Left renal cortex interstitium (tissue), 4 donors: ENCODE measurements at regions not wholly inside any gene's neighbourhood (a gene's known extent, or its start where the extent isn't known, plus 50 kb on each side); places are given as distances from the start of the nearest gene placed in this dataset.

Experiments
- DNase-seq, 4 donors: peaks; one replicate each; pipeline ENCODE4 v3.0.0-alpha.2; 2013; ENCODE audit warnings: low read depth in 4 of 4, low spot score in 2 of 4, missing footprints in 1 of 4

DNA sequence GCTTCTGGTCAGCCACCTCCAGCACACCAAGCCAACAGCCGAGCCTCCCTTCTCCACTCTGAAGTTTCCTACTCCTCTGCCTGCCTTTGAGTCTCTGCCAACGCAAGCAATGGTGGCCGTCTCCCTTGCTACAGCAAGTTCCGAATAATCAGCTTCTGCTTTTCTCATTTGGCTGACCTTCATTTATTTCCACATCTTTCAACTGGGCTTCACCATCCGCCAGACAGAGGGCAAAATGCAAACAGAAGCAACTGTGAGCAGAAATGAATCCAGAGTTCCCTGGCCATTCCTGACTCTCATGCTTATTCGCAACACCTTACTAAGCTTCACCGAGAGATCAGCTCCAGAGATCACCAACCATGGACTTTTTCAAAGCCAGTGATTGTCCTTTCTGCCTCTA, 621.0 kb downstream of the NPHP4 start:
- DNase-seq, result no peak

DNA sequence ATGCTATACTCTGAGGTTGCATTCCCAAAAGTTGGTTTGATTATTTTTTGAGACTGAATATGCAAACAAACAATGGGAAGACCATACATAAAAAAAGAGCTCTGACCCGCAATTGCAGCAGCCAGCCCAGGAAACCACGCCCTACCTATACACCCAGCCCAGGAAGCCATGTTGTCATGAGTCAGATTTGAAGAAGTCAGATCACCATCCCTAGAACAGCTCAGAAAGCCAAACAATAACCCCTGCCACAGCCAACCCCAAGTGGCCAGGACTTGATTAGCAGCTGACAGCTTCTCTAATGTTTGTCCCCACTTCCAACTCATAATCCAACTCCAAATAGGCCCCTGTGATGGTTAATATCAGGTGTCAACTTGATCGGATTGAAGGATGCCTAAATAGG, 621.9 kb downstream of the NPHP4 start:
- DNase-seq, result no peak

DNA sequence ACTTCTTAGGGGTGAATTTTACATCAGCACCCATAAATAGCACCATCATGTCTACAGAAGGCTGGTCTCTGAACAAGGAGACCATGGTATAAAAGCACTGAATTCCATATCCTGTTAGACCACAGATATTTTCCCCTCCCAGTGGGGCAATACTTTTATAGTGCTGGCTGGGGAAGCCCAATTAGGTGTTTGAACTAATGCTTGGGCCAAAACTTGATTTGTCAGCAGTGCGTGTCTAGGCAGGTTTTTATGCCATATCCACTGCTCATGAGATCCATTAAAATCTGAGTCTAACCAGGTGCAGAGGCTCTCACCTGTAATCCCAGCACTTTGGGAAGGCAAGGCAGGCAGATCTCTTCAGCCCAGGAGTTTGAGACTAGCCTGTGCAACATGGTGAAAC, 623.0 kb downstream of the NPHP4 start:
- DNase-seq, result no peak

DNA sequence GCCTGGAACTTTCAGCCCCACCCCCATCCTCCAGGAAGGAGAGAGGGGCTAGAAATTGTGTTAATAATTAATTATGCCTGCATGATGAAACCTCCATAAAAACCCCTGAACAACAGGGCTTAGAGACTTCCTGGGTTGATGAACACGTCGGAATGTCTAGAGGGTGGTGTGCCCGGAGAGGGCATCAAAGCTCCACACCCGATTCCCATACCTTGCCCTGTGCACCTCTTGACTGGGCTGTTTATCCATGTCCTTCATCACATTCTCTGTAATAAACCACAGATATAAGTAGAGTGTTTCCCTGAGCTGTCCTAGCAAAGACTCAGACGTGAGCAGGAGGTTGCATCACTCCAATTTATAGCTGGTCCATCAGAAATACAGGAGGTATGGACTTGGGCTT, 624.0 kb downstream of the NPHP4 start:
- DNase-seq, result no peak

DNA sequence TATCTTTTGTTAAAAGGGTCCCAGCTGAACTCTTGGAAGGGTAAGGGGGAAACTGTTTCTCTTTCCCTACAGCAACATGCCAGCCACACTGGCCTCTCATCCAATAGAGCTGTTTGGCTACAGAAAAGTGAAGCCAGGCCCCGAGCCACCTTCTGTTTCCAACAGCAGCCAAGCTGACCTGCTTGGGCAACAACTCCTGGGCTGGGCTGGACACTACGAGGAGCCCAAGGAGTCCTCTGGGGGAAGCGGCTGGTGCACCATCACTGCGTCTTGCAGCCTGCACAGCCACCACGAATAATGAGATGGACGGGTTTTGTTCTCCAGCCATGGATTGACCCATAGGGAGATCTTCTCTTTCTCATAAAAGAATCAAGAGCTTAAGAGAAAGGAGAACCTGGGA, 624.9 kb downstream of the NPHP4 start:
- DNase-seq, result no peak

DNA sequence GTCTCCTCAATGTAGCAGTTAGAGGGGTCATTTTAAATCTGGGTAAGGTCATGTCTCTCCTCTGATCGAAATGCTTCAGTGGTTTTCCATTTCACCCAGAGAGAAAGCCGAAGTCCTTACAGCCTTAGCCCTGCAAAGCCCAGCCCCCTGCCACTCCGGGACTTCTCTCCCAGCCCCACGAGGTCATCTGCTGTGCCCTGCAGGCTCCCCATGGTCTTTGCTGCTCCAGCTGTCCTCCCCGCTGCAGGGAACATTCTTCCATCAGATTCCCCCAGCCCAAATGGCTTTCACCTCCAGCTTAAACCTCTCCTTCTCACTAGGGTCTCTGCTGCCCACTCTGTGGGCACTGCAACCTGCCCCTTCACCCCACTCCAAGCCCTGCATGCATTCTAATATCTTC, 626.5 kb downstream of the NPHP4 start:
- DNase-seq, result no peak

DNA sequence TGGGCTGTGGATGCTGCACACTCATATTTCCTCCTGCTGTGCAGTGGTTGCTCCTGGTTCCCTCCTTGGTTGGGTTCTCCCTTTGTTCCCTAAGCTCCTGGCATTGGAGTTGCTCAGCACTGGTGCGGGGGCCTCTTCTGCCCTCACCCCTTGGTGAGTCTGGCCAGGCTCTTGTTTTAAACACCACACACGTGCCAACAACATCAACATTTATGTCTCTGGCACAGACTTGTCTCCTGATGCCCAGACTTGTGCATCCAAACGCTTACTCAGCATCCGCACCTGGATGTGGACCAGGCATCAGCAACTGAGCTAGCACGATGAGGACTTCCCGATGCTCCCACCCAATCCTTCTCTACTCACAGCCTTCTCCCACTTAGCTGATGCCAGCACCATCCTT, 627.6 kb downstream of the NPHP4 start:
- no peak for DNase-seq

DNA sequence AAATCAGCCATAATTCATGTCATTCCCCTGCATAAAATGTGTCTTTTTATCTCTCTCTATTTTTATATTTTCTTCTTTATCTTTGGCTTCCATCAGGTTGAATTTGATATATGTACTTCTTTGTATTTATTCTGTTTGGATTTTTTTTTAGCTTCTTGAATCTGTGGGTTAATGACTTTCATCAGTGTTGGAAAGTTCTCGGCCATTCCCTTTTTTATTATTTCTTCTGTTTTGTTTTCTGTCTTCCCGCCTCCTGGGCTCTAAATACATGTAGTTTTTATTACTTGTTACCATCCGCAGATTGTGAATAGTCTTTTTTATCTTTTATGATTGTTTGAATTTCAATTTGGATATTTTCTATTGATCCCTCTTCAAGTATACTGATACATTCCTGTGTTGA, 637.5 kb downstream of the NPHP4 start:
- DNase-seq, result no peak

DNA sequence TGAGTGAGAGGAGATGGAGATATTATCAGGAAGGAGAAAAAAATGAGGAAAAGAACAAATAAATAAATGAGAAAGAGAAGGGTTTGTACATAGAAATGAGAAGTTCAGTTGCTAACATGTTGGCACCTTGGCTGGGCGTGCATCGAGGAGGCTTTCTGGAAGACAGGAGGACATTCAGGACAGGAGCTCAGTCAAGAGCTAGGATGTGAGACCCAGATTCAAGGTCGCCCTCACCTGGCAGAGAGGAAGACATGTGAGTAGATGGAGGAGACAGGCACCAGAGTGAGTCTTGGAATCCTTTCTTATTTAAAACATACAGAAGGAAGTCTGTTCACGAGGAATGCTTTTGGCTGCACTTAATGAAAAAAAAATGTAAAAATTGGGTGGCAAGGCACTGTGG, 640.9 kb downstream of the NPHP4 start:
- no peak for DNase-seq

DNA sequence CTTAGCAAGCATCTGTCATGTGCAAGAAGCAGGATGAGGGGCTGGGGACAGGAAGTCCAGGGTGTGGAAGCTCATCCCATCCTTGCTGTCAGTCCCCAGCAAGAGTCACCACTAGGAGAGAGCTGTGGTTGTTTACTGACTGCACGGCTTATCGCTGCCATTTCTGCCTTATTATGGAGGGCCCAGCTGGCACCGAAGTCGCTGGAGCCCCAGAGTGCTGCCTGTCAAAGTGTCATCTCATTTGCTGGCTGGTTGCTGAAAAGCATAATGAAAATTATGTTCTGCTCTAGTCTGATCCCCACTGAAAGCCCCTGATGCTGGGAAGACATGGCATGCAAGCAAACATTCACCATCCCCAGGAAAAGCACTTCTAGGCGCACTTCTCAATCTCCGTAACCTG, 642.7 kb downstream of the NPHP4 start:
- DNase-seq, result no peak

DNA sequence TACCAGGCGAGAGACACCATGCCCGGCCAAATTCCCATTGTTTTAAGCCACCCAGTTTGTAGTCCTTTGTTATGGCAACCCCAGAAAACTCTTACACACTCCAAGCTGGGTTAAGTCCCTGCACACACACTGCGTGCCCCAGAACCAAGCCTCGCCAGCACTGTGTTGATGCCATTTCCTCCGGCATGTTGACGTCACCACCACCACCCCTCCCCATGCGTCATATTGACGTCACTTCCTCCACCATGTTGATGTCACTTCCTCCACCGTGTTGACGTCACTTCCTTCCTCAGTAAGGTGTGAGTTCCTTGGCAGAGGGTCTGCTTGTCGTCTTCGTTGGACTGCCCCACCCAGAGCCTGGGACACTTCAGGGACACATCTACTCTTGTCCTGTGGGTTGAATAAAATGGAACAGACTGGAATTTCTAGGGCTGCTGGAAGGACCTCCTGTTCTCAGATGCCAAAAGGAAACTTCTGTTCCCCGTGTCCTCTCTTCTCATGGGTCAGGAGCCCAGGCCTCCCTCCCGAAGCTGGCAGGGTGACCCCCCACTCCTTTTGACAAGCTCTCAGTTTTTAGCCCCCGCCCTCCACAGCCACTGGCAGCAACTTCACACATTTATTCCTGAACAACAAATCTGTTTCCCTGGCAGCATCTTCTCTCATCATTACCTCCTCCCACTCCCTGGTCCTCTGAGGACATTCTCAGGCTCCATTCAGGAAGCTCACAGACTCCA, 643.3 kb downstream of the NPHP4 start:
- DNase-seq, result no peak

DNA sequence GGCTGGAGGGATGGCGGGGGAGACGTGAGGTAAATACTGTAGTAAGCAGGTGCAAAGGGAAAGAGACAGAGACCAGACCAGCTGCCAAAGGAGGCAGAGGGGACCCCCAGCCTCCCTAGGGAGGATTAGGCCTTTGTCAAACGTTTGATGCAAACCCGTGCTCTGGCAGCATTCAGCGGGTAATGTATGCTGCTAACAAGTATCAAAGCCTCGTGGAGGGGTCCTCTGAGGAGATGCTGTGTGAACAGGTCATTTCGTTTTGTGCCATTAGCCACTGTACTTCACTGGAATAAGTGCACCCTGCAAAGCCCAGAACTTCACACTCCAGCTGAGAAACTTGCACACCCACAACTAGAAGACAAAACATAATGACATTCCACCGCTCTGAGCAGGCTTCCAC, 644.5 kb downstream of the NPHP4 start:
- DNase-seq, result no peak

DNA sequence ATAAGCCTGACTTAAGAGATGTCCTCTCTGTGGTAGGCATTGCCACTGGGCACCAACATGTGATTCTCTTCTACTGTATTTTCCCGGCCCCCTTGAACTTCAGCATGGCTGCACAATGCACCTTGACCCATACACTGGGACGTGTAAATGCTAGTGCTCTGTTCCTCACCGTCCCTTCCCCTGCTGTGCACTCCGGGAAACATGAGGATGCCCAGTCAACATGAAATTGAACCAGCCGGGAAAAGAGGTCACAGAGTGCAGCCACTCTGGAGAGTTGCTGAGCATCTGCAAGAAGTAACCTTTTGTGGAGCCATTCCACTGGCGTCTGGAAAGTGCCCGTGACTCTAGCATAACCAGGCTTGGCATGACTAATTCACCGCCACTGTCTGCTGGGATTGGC, 646.7 kb downstream of the NPHP4 start:
- no peak for DNase-seq

DNA sequence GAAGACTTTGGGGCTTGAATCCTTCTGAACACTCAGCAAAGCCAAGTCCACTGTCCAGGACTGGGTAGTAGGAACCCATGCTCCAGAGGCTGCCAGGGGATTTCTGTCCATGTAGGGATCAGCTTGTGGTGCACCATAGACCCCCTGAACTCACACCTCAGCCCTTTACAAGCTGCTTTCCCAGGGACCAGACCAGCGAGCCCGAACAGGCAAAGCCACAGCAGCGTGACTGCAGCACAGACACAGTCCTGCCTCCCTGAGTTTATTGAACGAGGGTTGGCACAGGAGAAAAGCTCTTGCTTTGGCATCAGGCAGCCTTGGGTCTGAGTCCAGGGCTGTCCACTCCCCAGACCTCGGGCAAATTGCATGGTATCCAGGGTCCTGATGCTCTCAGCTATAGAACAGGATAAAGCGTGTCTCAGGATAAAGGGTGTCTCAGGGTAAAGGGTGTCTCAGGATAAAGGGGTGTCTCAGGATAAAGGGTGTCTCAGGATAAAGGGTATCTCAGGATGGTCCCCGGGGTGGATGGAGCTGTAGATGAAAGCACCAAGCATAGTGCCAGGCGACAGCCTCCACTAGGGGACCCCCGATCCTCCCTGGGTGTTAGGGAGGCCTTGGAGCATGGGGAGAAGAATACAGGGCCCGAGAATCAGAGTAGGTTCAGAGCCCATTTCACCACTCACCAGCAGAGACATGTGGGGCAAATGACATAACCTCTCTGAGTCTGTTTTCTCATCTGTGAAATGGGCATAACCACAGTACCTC, 648.8 kb downstream of the NPHP4 start:
- DNase-seq, result no peak

DNA sequence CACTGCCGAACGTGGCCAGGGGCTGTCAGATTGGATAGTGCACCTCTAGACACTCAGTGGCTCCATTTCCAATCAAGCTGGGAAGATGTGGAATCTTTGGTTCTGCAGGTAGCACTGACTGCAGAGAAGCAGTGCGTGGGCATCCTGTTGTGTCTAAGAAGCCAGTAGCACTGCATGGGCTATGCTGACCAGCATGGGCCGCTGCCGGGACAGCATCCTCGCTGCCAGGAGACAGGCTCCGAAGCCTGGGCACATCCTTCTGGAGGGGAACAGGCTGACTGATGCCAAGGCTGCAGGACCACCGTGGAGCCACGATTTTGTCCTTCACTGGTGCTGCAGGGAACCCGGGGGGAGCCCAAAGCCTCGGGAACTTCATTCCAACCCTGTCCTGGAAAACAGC, 649.4 kb downstream of the NPHP4 start:
- no peak for DNase-seq

DNA sequence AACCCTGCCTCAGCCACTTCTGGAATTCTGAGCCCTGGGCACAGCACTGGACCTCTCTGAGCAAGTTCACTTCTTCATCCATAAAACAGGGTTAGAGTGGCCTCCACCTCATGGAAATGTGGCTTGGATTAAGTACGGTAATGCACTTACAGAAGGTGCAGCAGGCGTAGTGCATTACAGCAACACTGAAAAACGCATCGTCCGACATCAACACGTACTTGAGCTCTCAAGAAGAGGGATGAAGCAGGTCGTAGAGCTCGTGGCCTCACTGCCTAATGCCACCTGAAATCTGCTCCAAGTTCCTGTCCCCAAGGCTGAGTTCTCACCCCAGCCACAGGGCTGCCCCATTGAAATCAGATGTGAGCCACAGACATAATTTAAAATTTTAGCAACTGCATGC, 650.1 kb downstream of the NPHP4 start:
- no peak for DNase-seq

DNA sequence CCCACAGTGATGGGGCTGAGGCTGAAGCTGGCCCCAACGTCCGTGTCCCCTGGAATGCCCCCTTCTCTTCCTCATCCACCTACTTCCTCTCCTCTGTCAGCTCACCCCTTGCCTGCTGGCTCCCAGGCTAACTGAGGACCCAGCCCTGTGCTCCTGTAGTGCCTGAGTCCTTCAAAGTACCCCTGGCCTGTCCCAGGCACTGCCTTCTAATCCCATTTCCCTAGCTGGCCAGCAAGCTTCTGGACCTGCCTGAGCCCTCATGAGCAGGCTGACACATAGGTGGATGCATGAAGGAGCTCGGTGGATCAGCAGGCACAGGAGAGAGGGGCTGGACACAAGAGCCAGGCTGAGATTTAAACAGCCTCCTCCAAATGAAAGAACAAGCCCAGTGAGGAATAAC, 650.8 kb downstream of the NPHP4 start:
- DNase-seq, result no peak

DNA sequence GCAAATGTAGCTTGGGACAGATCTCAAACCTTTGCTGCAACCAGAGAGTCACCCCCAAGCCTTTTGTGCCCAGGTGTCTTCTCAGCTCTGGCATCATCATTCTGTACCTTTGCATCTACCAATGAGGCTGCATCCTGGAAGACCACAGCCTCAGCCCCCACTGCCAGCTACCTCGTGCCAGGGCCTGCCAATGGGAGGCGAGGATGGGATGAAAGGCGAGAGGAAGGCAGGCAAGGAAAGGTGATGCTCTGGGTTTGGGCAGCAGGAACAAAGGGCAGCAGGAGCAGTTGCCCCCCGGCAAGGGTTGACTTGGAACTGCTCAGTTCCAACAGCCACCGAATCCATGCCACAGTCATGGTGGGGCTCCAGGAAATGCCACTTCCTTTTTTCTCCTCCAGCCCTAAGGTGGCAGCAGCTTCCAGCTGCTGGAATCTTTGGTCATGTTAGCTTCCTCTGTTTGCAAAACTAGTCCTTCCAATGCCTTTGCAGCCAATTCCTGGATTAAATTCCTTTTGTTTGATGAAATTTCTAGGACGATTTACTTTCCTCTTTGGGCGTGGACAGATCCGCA, 651.6 kb downstream of the NPHP4 start:
- DNase-seq, result no peak

DNA sequence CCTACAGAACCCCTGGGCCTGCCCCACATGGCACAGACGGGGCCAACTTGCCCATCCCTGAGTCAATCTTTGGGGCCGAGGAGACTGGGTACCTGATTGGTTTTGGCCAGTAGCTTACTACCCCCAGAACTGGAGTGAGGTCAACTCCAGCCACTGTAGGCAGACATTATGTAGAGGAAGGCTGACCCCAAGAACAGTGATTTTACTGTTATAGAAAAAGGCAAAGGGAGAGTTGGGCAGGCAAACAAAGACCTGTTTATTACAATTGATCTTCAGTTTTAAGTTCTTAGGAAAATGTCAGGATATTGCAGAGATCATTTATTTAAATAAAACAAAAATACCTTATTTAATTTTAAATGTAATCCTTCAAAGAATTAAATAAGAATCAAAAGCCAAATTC, 653.8 kb downstream of the NPHP4 start:
- DNase-seq, result no peak

DNA sequence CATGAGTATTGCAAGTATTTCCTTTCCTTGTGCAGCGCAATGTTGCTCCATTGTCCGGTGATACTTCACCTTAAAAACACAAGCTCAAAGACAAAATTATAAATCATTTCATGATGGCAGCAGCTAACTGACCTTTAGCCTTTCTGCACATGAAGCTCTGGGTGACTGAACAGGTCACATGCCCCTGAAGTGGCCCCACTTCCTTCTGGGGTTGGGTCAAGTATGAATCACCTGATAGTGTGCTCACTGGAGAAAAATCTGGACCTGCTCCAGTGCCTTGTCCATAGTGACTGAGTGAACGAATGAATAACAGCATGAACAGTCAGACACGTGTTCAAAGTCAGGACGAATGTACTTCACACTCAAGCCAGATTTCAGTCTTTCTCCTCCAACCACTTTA, 658.9 kb downstream of the NPHP4 start:
- DNase-seq, result no peak

DNA sequence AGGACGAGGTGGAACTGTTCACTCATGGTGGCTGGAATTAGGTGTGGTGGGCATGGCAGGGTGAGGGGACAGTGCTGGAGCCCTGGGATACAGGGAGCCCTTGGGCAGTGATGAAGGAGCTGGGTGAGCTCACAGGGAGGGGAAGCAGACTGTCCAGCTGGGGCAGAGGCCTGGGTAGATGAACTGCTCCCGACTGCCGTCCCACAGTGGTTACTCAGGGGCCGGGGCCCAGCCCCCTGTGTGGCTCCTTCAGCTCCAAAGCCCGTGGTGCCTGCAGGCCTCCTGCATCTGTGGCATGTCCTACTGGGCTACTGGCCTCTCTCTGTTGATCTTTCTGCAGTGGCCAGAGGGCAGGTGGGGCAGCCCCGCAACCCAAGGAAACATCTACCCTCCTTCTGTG, 661.1 kb downstream of the NPHP4 start:
- DNase-seq, result no peak

DNA sequence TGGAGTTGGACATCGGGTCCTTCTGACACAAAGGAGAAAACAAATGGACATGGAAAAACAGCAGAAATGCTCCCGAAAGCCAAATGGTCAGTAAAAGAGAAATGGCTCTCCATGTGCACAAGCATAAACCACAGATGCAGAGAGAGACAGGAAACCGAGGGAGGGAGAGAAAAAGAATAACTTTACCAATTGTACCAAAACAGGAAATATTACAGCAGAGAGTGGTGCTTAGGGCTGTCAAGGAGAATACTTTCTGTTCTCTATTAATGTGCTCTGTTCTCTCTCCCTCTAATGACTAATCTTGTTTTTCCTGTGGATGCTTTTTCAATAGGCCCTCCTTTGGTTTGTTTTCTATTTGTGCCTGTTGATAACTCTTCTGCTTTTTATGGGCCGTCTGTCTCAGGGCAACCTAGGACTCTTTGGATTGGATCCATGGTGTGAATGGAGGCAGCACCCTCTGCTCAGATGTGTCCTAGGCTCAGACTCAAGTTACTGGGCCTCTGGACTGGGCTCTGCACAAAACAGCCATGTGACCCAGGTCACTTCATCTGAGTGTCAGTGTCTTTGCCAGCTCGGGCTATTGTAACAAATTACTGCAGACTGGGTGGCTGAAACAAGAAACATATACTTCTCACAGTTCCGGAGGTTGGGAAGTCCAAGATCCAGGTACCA, 663.0 kb downstream of the NPHP4 start:
- no peak for DNase-seq
